ENCODE measurements at regions not wholly inside any gene's neighbourhood (a gene's known extent, or its start where the extent isn't known, plus 50 kb on each side); places are given as distances from the start of the nearest gene placed in this dataset.

- no peaks in the 10 kb centered on the region for H3K27me3 ChIP-seq (replicated peaks in 1 of 4; ENCODE audit: control insufficient read depth in 3 of 4, extremely low read depth in 1 of 4, insufficient read depth in 3 of 4, low read length in 3 of 4)
- no peak overlapping the region for H3K4me2 ChIP-seq (ENCODE audit: insufficient read depth in 1 of 2, low read depth in 2 of 2, low read length in 2 of 2)
- 73% methylated on average over 8 of the region's 8 CpGs; no CpG with 5 or more reads in 1 of the 2 experiments for WGBS, 2 experiments (ENCODE audit: extremely low coverage in 1 of 2, insufficient coverage in 1 of 2, insufficient read length in 1 of 2, insufficient replicate concordance in 2 of 2, low coverage in 1 of 2, low lambda C conversion rate in 2 of 2, missing lambda C conversion rate in 1 of 2)
Measured at GRCh38 chr9:81522716-81523551, 166.4 kb downstream of the TLE1 start.

More at GRCh38 chr9:81522716-81523551, 166.4 kb downstream of the TLE1 start:
- Histone ChIP-seq H3K18ac (ENCODE audit: extremely low read depth, low read length) (no peak overlapping the region), H3K9me3 (ENCODE audit: insufficient read depth in 2 of 2, low read depth in 1 of 2, low read length in 1 of 2) (no peaks in the 10 kb centered on the region), H2AFZ (ENCODE audit: low read length) (peak overlapping the region; percentile 19; the same call in 1 of the 2 replicates), H2AK5ac (ENCODE audit: low read depth, low read length) (no peak overlapping the region), H2BK12ac (ENCODE audit: low read depth, low read length) (no peak overlapping the region), H3K4ac (replicated peaks; ENCODE audit: insufficient read length, low read depth, low read length) (no peak overlapping the region), H4K20me1 (replicated peaks in 1 of 2; ENCODE audit: control insufficient read depth in 1 of 2, insufficient read depth in 2 of 2, low read length in 2 of 2) (no peaks in the 10 kb centered on the region), H3K4me3 (ENCODE audit: extremely low read depth in 1 of 4, insufficient read depth in 2 of 4, low read depth in 3 of 4, low read length in 4 of 4) (no peak overlapping the region), H3K23me2 (ENCODE audit: low read depth, low read length) (no peaks in the 10 kb centered on the region), H2BK120ac (replicated peaks; ENCODE audit: low read depth, low read length) (no peak overlapping the region), H2BK5ac (ENCODE audit: low read depth, low read length) (no peak overlapping the region), H2BK15ac (ENCODE audit: low read length) (no peak overlapping the region), H4K5ac (ENCODE audit: insufficient read length, low read depth, low read length) (no peak overlapping the region), H3K4me1 (replicated peaks in 1 of 4; ENCODE audit: control insufficient read depth in 3 of 4, insufficient read depth in 4 of 4, low read length in 3 of 4) (no peaks in the 10 kb centered on the region), H3K27ac (ENCODE audit: low read depth, low read length) (no peak overlapping the region), H3K79me1 (ENCODE audit: low read depth, low read length) (no peaks in the 10 kb centered on the region), H3K36me3 (ENCODE audit: control insufficient read depth in 2 of 4, insufficient read depth in 4 of 4, low read length in 3 of 4) (no peaks in the 10 kb centered on the region), H3K56ac (replicated peaks; ENCODE audit: insufficient read length, low read depth, low read length) (no peak overlapping the region), H4K8ac (ENCODE audit: extremely low read depth, insufficient read depth, low read length) (no peak overlapping the region), H2BK20ac (ENCODE audit: low read length) (no peak overlapping the region), H3K14ac (ENCODE audit: insufficient read length) (no peak overlapping the region), H3K79me2 (ENCODE audit: control insufficient read depth in 1 of 2, insufficient read depth in 2 of 2, low read length in 2 of 2) (no peaks in the 10 kb centered on the region), H4K91ac (replicated peaks; ENCODE audit: insufficient read length, low read length) (no peak overlapping the region), H3K23ac (ENCODE audit: insufficient read length) (no peak overlapping the region), H3K9ac (replicated peaks in 1 of 4; ENCODE audit: extremely low read depth in 1 of 4, low read depth in 3 of 4, low read length in 3 of 4) (no peak overlapping the region)
- TF ChIP-seq RXRA (IDR thresholded peaks at IDR 0.05; ENCODE audit: insufficient read depth, low read depth, low read length) (no peak), RNF2 (IDR thresholded peaks at IDR 0.05; ENCODE audit: borderline replicate concordance, low read depth, low read length, missing control alignments, poor library complexity, severe bottlenecking) (no peak), RAD21 (IDR thresholded peaks at IDR 0.05 in 1 of 2, conservative IDR thresholded peaks at IDR 0.05 in 1 of 2; ENCODE audit: low read depth in 2 of 2, low read length in 2 of 2) (peak; percentile 72 to 76), TBP (IDR thresholded peaks at IDR 0.05; ENCODE audit: low read depth, low read length) (no peak), YY1 (IDR thresholded peaks at IDR 0.05; ENCODE audit: low read depth, low read length) (peak; percentile 61; the same call in 1 of the 2 replicates)
- TF ChIP-seq, protein P1, sequence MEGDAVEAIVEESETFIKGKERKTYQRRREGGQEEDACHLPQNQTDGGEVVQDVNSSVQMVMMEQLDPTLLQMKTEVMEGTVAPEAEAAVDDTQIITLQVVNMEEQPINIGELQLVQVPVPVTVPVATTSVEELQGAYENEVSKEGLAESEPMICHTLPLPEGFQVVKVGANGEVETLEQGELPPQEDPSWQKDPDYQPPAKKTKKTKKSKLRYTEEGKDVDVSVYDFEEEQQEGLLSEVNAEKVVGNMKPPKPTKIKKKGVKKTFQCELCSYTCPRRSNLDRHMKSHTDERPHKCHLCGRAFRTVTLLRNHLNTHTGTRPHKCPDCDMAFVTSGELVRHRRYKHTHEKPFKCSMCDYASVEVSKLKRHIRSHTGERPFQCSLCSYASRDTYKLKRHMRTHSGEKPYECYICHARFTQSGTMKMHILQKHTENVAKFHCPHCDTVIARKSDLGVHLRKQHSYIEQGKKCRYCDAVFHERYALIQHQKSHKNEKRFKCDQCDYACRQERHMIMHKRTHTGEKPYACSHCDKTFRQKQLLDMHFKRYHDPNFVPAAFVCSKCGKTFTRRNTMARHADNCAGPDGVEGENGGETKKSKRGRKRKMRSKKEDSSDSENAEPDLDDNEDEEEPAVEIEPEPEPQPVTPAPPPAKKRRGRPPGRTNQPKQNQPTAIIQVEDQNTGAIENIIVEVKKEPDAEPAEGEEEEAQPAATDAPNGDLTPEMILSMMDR (IDR thresholded peaks at IDR 0.05; ENCODE audit: control extremely low read depth in 1 of 3, insufficient read depth in 1 of 3, low read depth in 1 of 3, low read length in 3 of 3): peak in 2 of 3 experiments; percentile 56 to 74; a peak in 2 of 4 replicates
- CTCF ChIA-PET (ENCODE audit: partially characterized antibody): interaction anchor here (0.6 to 2.0 kb wide), 28 partner anchors 8 to 936 kb away, joined by 3 to 10 read pairs (median 4); no protein-coding TSS in a partner anchor
- POLR2A ChIA-PET (ENCODE audit: partially characterized antibody): interaction anchor here (1.8 kb wide), 1 partner anchor 167 kb away, joined by 4 read pairs; no protein-coding TSS in a partner anchor
- FAIRE-seq (peak; percentile 19), DNase-seq (ENCODE audit: low read depth in 1 of 2, low spot score in 2 of 2) (no peak)
